GM18907 (cell line): ENCODE measurements at regions not wholly inside any gene's neighbourhood (a gene's known extent, or its start where the extent isn't known, plus 50 kb on each side); places are given as distances from the start of the nearest gene placed in this dataset.
"Not testable (repeated sequence)": the region's sequence is repeated elsewhere in the genome, so short reads cannot be mapped to it uniquely, and the experiment has no call there.

ENCODE experiments used
- ATAC-seq: cut with Tn5 transposase; IDR thresholded peaks from one replicate; pipeline ENCODE4 v1.9.1; 2021; ENCODE audit warnings: mild to moderate bottlenecking, moderate library complexity; ENCODE audit not compliant: unreplicated experiment

GRCh38 chr17:45585794-45586650, 95.5 kb upstream of the PLEKHM1 start:
- ATAC-seq, result not testable (repeated sequence)

GRCh38 chr17:45586651-45586934, 96.1 kb upstream of the PLEKHM1 start:
- not testable (repeated sequence) for ATAC-seq

- peak; percentile 65 for ATAC-seq
Observed at GRCh38 chr17:45592433-45592923, 102.0 kb upstream of the PLEKHM1 start.

- ATAC-seq, result not testable (repeated sequence)
Observed at GRCh38 chr17:45596347-45596746, 105.8 kb upstream of the PLEKHM1 start.

- ATAC-seq, result not testable (repeated sequence)
Observed at GRCh38 chr17:45600052-45601012, 109.8 kb upstream of the PLEKHM1 start.

- ATAC-seq, result not testable (repeated sequence)
Observed at GRCh38 chr17:45601013-45601412, 110.5 kb upstream of the PLEKHM1 start.

- not testable (repeated sequence) for ATAC-seq
Observed at GRCh38 chr17:45601605-45602539, 111.4 kb upstream of the PLEKHM1 start.

GRCh38 chr17:45605751-45606150, 115.2 kb upstream of the PLEKHM1 start:
- ATAC-seq, result not testable (repeated sequence)

- ATAC-seq, result peak; percentile 98
Observed at GRCh38 chr17:45619984-45620405, 129.5 kb upstream of the PLEKHM1 start.

GRCh38 chr17:45620468-45620867, 129.9 kb upstream of the PLEKHM1 start:
- ATAC-seq, result peak; percentile 53

GRCh38 chr17:45621087-45621486, 130.6 kb upstream of the PLEKHM1 start:
- ATAC-seq, result not testable (repeated sequence)

GRCh38 chr17:45622295-45622694, 131.8 kb upstream of the PLEKHM1 start:
- not testable (repeated sequence) for ATAC-seq

- no peak for ATAC-seq
Observed at GRCh38 chr17:45628019-45628418, 137.5 kb upstream of the PLEKHM1 start.

- ATAC-seq, result no peak
Observed at GRCh38 chr17:45631941-45632340, 141.4 kb upstream of the PLEKHM1 start.

- no peak for ATAC-seq
Observed at GRCh38 chr17:45639297-45639849, 144.7 kb upstream of the CRHR1 start.

GRCh38 chr17:45640141-45640850, 143.8 kb upstream of the CRHR1 start:
- ATAC-seq, result no peak

GRCh38 chr17:45641541-45641940, 142.6 kb upstream of the CRHR1 start:
- no peak for ATAC-seq

- ATAC-seq, result no peak
Observed at GRCh38 chr17:45643591-45643990, 140.5 kb upstream of the CRHR1 start.

GRCh38 chr17:45644637-45645036, 139.5 kb upstream of the CRHR1 start:
- not testable (repeated sequence) for ATAC-seq
